Stimulated activated CD4-positive, alpha-beta T cell treated with anti-CD3 and anti-CD28 coated beads, Interleukin-12 subunit alpha, Interleukin-12 subunit beta, amount 100 ng/mL, for 48 hours (primary cell): ENCODE measurements at regions not wholly inside any gene's neighbourhood (a gene's known extent, or its start where the extent isn't known, plus 50 kb on each side); places are given as distances from the start of the nearest gene placed in this dataset.
"Not testable (repeated sequence)": the region's sequence is repeated elsewhere in the genome, so short reads cannot be mapped to it uniquely, and the experiment has no call there.

Experiments used
- DNase-seq, 3 donors: peaks; one replicate each; pipeline ENCODE4 v3.0.0-alpha.2; 2020; ENCODE audit warnings: low read depth in 2 of 3, low spot score in 1 of 3

DNA sequence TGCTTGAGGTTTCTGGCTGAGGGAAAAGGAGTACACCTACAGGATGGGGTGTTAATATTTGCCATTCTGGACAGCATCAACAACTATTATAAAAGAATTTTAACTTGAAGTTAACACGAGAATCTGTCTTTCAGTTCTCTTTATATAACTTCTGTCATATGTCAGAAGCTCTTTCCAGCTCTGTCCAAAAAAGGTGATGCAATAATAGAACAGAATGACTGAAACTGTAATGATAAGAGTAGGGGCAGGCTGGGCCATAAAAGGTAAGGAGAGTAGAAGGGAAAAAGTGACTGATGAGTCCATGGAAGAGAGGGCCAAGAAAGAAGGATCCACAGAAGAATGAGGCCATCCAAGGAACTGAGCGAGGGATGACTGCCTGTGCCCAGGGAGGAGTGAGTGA lies 966.7 kb upstream of the FBXO33 start:
- no peak for DNase-seq

DNA sequence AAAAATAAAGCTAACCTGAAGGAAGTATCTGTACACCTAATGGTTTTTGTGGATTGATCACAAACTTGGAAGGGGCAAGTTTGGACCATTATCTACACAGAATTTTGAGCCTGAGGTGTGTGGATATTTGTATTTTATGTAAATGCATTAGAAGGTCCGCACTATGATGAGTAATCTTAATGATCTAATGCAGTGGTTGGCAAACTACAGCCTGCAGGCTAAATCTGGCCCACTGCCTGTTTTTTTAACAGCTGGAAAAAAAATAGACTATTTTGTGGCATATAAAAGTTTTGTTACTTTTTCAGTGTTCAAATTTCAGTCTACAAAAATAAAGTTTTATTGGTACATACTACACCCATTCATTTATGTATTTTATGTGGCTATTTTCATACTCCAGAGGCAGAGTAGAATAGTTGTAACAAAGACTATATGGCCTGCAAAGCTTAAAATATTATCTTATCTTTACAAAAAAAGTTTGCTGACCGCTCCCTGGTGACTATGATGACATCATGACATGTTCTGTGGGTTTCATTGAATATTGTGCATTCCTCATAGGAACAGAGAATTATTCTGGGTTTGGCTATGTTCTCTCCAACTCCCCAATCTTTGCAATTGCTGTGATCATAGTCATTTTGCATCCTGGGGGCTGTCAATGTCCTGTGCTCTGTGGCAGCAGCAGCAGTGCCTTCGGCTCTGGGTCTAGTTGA lies 962.6 kb upstream of the FBXO33 start:
- no peak for DNase-seq

DNA sequence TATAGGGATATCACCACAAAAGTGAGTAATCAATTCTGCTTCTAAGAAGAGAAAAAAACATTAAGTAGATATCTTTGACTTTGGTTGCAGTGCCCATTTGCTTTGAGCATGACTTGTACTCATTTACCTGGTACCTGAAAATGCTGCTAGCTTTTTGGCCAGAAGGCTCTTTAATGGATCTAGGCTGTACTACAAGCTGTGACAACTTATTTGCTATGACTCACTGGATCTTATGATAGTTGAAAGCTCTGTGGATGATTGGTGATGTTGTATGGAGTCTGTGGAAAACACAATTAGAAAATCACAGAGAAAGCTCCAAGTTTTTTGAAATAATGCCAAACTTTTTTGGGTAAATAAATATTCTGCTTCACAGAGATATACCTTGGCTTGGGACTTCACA lies 960.9 kb upstream of the FBXO33 start:
- no peak for DNase-seq

DNA sequence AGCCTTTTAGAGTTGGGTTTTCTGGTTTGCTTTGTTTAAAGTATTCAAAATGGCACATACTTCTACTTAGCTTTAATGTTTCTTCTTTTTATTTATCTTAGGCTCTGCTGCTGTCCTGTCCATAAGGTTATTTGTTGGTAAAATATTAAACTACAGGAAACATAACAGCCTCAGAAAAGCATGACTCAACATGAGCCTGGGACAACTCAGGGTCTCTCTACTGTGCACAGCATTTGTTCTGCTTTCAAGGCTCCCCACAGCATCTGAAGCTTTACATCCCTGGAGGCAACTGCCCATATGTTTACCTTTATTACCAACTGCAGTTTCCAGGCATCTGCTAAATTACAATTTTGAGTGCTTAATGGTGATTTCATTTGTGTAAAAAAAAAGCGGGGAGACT lies 954.2 kb upstream of the FBXO33 start:
- no peak for DNase-seq

DNA sequence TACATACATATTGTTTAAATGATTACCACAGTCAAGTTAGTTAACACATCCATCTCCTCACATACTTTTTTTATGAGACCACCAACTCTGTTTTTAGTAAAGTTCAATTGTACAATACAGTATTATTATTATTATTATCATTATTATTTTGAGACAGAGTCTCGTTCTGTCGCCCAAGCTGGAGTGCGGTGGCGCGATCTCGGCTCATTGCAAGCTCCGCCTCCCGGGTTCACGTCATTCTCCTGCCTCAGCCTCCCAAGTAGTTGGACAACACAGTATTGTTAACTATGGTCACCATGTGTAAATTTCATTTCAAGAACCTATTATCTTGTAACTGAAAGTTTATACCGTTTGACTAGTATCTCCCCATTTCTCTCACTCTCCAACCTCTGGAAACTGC lies 942.0 kb upstream of the FBXO33 start:
- DNase-seq = no peak

DNA sequence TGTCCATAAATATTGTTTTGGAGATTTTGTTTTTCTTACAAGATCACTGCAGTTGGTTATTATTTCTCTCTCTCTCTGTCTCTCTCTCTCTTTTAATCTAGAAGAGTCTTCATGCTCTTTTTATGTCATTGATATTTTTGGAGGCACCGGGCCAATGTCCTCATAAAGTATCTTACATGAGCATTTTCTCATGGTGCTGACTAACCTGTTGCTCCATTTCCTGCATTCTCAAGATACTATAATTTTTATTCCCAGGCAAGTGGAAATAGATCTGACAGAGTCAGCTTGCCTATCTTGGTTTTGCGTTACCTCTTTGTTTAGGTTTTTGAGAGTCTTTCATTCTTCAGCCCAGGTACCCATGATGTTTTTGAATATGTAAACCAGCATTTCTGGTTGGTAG lies 938.8 kb upstream of the FBXO33 start:
- DNase-seq = no peak

DNA sequence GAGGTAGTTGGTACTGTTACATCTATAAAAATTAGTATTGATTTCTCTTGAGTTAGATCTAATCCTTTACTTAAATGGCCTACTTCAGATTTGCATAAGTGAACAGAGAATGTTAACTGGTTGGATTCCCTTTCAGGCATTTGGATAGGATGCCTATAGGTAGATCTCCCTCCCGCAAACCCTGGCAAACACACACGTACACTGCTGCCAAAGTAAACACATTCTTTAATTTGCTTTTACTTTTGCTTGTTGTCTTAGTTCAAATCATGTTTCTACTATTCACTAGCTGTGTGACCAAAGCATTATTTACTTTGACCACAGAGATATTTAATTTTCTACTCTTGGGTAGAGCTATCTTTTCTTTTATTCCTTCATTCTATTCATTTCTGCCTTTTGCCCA lies 936.1 kb upstream of the FBXO33 start:
- DNase-seq = no peak

DNA sequence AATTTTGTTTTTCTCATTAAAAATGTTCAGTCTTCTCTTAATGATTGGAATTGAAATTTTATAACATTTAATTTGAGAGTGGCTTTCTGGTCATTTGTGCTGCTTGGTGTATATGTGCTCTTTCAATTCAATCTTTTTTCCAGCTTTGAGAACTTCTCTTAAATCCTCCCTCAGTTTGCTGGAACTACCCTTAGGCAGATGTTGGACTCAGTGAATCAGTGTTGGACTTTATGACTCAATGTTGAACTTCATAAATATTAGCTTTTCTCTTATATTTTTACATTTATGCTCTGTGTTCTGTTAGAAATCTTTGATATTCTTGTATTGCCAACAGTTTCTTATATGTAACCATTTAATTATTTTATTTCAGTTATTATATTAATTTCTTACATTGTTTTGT lies 935.5 kb upstream of the FBXO33 start:
- DNase-seq = no peak

DNA sequence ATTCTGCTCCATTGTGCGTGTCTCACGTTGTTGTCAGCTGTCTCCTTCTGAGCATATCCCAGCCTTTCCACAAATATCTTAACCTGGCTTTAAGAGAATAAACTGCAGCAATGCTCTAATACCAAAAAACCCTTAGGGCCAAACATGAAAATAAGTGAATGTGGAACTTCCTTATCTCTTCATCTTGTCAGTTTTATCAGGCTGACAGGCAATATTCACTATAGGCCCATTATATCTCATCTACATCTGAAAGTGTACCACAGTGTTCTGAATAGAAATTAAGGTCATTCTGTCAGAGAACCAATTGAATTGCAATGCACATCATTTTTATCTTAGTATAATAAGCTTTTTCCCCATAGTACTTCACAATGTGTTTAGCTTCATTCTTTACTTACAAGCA lies 933.1 kb upstream of the FBXO33 start:
- DNase-seq = no peak

DNA sequence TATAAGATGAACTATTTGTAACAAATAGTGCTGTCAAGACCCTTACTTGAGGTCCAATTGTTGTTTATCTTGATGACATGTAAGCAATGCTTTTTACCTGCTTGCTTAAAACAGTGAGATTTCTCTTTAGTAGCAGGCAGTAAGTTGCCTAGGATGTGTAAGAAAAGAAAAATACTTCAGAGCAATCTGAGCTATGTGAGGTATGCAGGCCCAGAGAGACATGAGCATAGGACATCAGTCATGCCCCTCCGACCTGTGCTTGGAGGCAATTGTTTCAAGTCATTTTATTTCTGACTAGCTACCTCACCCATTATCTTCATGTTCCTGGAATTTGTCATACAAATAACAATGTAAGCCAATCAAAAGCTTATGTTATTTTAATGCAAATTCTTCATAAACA lies 930.6 kb upstream of the FBXO33 start:
- no peak for DNase-seq

DNA sequence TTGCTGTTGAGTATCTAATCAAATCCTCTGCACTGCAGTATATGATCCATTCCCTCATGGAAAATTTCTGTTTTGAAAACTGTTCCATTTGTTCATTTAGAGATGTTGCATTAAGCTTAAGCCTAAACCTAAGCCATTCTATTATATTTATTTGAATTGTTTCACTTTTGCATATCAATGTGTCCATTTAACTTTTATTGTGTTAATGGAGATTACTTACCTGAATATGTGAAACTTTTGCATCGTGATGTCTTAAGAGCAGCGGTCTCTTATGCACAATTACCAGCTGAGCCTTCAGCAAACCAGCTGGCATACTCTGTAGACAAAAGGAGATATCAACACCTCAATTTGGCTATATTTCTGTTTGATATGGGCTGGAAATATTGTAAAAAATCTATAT lies 922.5 kb upstream of the FBXO33 start:
- no peak for DNase-seq

DNA sequence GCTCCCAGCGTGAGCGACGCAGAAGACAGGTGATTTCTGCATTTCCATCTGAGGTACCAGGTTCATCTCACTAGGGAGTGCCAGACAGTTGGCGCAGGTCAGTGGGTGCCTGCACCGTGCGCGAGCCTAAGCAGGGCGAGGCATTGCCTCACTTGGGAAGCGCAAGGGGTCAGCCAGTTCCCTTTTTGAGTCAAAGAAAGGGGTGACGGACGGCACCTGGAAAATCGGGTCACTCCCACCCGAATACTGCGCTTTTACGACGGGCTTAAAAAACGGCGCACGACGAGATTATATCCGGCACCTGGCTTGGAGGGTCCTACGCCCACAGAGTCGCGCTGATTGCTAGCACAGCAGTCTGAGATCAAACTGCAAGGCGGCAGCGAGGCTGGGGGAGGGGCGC lies 915.9 kb upstream of the FBXO33 start:
- DNase-seq = not testable (repeated sequence)

DNA sequence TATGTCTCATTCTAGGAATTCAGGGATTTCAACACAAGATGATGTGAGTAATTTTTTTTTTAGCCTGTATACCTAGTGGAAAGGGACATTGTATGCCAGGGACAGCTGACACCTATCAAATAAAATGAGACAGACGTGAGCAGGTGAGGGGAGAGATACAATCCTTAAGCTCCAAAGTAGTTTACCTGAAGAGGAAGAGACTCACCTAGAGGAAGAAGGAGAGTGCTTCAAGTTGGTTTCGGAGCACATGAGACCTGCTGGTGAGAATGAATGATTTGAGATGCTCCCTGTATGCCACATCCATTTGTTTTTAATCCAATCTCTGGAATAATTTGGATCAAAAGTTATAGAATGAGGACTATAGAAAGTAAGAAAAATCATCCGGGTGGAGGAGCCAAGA lies 915.4 kb upstream of the FBXO33 start:
- no peak for DNase-seq

DNA sequence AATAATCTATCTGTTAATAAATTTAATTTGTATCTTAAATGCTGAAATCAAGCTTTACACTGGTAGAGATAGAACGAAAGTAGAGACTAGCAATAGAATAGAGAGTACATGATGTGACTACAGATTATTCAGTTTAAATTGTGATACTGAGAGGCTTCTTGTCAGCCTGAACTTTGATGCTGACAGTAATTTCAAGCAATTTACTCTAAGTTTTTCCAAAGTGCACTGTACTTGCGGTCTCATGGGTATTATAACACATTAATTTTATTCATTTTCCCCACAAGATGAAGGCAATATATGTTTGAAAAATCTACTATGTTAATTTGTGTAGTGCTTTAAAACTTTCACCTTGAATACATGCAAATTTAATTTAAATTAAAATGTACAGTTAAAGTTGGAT lies 914.0 kb upstream of the FBXO33 start:
- no peak for DNase-seq

DNA sequence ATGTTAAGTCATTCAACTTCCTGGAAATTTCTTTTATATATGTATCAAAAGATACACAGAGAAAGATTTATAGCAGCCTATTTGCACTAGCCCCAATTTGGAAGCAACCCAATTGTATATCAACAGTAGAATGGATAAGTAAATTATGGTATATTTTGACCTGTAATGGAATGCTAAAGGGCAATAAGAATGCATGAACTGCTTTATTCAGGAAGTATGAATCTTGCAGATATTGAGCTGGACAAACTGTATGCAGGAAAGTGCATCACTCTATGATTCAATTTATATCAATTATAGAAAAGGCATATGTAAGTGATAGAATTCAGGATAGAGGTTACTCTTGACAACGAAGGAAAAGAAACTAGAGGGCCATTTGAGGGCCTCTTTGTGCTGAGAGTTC lies 913.1 kb upstream of the FBXO33 start:
- DNase-seq = no peak

DNA sequence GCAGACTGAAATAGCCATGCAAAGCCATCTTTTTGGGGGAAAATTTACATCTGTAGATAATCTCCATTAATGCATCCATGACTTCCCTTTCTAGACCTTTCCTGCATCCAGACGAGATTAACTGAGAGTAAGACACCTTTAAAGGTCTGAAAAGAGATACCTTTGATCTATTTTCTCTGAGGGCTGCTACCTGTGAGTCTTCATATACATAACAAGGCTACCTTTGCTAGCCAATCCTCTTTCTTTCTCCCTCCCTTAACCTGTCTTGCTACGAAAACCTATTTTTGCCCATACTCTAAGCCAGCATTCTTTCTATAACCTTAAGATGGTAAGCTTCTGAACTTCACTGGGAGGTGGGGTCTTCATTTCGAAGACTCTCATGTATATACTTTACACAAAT lies 908.5 kb upstream of the FBXO33 start:
- DNase-seq = no peak

DNA sequence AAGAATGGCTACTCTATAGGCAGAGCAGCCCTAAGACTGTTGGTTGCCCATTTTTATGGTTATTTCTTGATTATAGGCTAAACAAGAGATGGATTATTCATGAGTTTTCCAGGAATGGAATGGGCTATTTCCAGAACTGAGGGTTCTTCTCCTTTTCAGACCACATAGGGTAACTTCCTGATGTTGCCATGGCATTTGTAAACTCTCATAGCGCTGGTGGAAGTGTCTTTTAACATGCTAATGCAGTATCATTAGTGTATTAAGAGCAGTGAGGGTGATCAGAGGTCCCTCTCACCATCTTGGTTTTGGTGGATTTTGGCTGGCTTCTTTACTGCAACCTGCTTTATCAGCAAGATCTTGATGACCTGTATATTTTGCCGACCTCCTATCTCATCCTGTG lies 904.6 kb upstream of the FBXO33 start:
- no peak for DNase-seq

DNA sequence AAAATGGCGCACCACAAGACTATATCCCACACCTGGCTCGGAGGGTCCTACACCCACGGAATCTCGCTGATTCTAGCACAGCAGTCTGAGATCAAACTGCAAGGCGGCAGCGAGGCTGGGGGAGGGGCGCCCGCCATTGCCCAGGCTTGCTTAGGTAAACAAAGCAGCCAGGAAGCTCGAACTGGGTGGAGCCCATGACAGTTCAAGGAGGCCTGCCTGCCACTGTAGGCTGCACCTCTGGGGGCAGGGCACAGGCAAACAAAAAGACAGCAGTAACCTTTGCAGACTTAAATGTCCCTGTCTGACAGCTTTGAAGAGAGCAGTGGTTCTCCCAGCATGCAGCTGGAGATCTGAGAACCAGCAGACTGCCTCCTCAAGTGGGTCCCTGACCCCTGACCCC lies 894.3 kb upstream of the FBXO33 start:
- not testable (repeated sequence) for DNase-seq

DNA sequence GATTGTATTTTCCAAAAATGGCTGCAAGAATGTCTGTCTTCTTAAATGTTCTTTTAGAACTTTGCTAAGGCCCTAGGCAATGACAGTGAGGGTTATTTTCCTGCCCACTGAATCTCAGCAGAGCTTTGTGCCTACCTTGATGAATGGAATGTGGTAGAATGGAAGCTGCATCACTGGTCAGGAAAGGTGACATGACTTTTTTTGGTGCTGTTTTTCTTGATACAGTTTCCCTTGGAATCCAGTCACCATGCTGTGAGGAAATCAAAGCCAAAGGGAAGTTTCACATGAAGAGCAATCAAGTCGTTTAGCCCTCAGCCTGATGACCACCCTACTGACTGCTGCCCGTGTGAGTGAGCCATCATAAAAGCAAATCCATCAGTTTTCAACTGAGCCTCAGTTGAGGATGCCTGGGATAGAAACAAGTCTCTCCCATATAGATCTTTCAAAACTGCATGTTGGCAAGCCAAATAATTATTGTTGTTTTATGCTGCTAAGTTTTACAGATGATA lies 886.0 kb upstream of the FBXO33 start:
- DNase-seq = no peak

DNA sequence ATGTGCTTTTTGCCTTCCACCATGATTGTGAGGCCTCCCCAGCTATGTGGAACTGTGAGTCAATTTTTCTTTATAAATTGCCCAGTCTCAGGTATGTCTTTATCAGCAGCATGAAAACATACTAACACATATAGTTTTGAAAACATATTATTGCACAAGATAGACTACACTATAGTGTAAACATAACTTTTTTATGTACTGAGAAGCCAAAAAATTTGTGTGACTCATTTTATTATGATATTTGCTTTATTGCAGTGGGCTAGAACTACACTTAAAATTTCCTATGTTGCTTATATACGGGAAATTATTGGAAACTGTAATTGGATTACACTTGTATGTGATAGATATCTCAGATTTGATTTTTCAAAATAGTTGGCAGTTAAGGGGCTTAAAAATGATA lies 885.5 kb upstream of the FBXO33 start:
- no peak for DNase-seq

DNA sequence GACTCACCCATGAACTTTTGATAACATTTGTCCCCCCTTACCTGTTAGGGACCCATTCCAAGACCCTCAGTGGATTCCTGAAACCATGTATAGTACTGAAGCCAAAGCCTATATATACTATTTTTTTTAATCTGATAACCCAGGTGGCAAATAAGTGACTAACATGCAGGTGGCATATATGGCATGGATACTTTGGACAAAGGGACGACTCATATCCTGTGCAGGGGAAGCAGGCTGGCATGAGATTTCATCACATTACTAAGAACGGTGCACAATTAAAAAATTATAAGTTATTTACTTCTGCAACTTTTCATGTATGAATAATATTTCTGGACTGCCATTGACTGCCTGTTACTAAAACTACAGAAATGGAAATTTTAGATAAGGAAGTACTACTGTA lies 880.1 kb upstream of the FBXO33 start:
- no peak for DNase-seq

DNA sequence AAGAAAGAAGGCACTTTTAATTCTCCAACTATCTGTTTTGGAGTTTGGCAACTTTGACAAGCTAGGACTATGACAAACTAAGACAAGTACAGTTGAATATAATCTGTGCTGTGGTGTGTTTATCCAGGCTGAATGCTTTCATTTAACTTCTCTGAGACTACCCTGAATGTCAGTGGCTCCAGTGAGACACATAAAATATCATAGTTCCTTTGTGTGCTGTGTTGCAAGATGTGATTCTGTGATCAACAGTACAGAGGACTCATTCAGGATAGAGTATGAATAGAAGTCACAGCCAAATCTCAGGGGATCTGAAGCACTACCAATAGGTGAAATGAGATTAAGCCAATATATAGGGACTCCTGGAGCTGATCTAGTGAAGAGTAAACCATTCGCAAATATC lies 876.9 kb upstream of the FBXO33 start:
- DNase-seq = no peak

DNA sequence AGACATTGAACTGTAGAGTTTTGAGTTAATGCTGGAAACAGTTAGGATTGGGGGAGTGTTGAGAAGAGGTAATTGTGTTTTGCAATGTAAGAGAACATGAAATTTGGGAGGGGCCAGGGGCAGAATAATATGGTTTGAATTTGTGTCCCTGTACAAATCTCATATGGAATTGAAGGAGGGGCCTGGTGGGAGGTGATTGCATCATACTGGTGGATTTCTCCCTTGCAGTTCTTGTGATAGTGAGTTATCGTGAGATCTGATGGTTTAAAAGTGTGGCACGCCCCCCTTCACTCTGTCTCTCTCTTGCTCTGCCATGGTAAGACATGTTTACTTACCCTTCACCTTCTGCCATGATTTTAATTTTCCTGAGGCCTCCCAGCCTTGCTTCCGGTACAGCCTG lies 876.0 kb upstream of the FBXO33 start:
- DNase-seq = no peak

DNA sequence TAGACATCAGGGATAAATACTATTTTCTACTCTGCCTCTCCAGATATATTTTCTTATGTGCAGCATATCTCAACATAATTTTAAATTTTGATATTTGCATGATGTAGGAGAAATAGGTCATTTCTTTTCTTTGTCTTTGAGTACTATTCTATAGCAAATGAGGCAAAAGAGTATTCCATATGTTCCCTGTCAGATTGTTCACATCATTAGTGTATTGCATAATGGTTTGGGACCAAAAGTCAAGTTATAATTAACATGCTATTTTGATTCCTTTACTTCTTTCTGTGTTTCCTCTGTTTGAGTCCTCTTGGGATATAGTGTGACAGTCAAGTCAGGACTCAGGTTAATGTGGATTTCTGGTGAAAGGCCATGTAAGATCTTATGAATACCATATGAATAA lies 864.6 kb upstream of the FBXO33 start:
- no peak for DNase-seq
